IMR-90 (cell line): ENCODE measurements at regions not wholly inside any gene's neighbourhood (a gene's known extent, or its start where the extent isn't known, plus 50 kb on each side); places are given as distances from the start of the nearest gene placed in this dataset.

ENCODE experiments used
- ATAC-seq: fragments of 200-7000 bp; cut with Tn5 transposase; 2 replicates; pipeline ENCODE4 v1.9.1; 2020; ENCODE audit warnings: low read depth, mild to moderate bottlenecking, moderate library complexity
- BruUV-seq: library from RNA; stranded (reverse); fragments of 400-500 nt; replicated peaks from 2 replicates; lab custom pipeline; 2021; lab: Mats Ljungman, UMichigan
- CTCF ChIA-PET: fragments of 300-600 bp; formaldehyde crosslinking; extraction: SDS; loops from one replicate; lab custom pipeline; 2021; ENCODE audit warnings: antibody characterized with exemption; lab: Yijun Ruan, JAX
- POLR2A ChIA-PET: fragments of 300-600 bp; sonication (Branson Sonifier 250); formaldehyde crosslinking; loops from one replicate; lab custom pipeline; 2022; ENCODE audit warnings: antibody characterized with exemption; ENCODE audit not compliant: unreplicated experiment; lab: Charles Lee
- DNase-seq: peaks from one replicate; pipeline ENCODE4 v3.0.0; 2013
- H2AFZ ChIP-seq: replicated peaks from 2 replicates; pipeline ENCODE3; 2013; ENCODE audit warnings: low read length, mild to moderate bottlenecking; ENCODE audit not compliant: poor library complexity
- H2AK5ac ChIP-seq: 2 replicates; pipeline ENCODE4 v1.6.1; 2013; ENCODE audit warnings: low read depth, low read length, inconsistent platforms
- H2AK9ac ChIP-seq: replicated peaks from 2 replicates; pipeline ENCODE3; 2013; ENCODE audit warnings: mild to moderate bottlenecking, low read depth, low read length, moderate library complexity; ENCODE audit not compliant: poor library complexity
- H2BK120ac ChIP-seq: 2 replicates; pipeline ENCODE4 v1.6.1; 2013; ENCODE audit warnings: low read depth, low read length, inconsistent platforms
- H2BK15ac ChIP-seq: 3 replicates; pipeline ENCODE4 v1.6.1; 2013; ENCODE audit warnings: low read depth, low read length, inconsistent platforms
- H2BK20ac ChIP-seq: 2 replicates; pipeline ENCODE4 v1.6.1; 2013; ENCODE audit warnings: low read depth, mild to moderate bottlenecking, inconsistent platforms, low read length, moderate library complexity
- H2BK5ac ChIP-seq: 2 replicates; pipeline ENCODE4 v1.6.1; 2013; ENCODE audit warnings: mild to moderate bottlenecking, low read depth, low read length, inconsistent platforms; ENCODE audit not compliant: poor library complexity, severe bottlenecking
- H3K14ac ChIP-seq: replicated peaks from 2 replicates; pipeline ENCODE4 v1.6.1; 2013; ENCODE audit warnings: low read depth, low read length, inconsistent platforms
- H3K18ac ChIP-seq: 2 replicates; pipeline ENCODE4 v1.6.1; 2013; ENCODE audit warnings: low read depth, low read length, control low read depth
- H3K23ac ChIP-seq: 2 replicates; pipeline ENCODE4 v1.6.1; 2013; ENCODE audit warnings: low read depth, low read length, inconsistent platforms
- H3K27ac ChIP-seq: 2 replicates; pipeline ENCODE4 v1.5.1; 2013; ENCODE audit warnings: mild to moderate bottlenecking, control low read depth, low read length; ENCODE audit not compliant: insufficient read depth
- H3K27me3 ChIP-seq: 2 replicates; pipeline ENCODE4 v1.6.1; 2013; ENCODE audit warnings: low read length; ENCODE audit not compliant: control insufficient read depth, insufficient read depth
- H3K36me3 ChIP-seq: 2 replicates; pipeline ENCODE4 v1.6.1; 2013; ENCODE audit warnings: low read length, mixed read lengths; ENCODE audit not compliant: control insufficient read depth, insufficient read depth
- H3K4ac ChIP-seq: 2 replicates; pipeline ENCODE4 v1.6.1; 2013; ENCODE audit warnings: low read depth, low read length, inconsistent platforms
- H3K4me1 ChIP-seq: 2 replicates; pipeline ENCODE4 v1.6.1; 2013; ENCODE audit warnings: low read length, mixed read lengths; ENCODE audit not compliant: control insufficient read depth, insufficient read depth
- H3K4me2 ChIP-seq: 2 replicates; pipeline ENCODE4 v1.6.1; 2013; ENCODE audit warnings: low read depth, mild to moderate bottlenecking, control low read depth, low read length, moderate library complexity
- H3K4me3 ChIP-seq: 2 replicates; pipeline ENCODE4 v1.5.1; 2013; ENCODE audit warnings: low read depth, mild to moderate bottlenecking, control low read depth, low read length, moderate library complexity; ENCODE audit not compliant: insufficient read depth
- H3K56ac ChIP-seq: 2 replicates; pipeline ENCODE4 v1.6.1; 2013; ENCODE audit warnings: low read length, inconsistent platforms; ENCODE audit not compliant: insufficient read depth; ENCODE audit errors: extremely low read depth
- H3K79me1 ChIP-seq, 2 experiments: 2 replicates each; pipeline ENCODE4 v1.6.1; 2013; ENCODE audit warnings: low read length in 2 of 2, inconsistent platforms in 1 of 2, low read depth in 1 of 2
- H3K9ac ChIP-seq: 2 replicates; pipeline ENCODE4 v1.6.1; 2013; ENCODE audit warnings: low read depth, low read length, control low read depth
- H3K9me1 ChIP-seq: 2 replicates; pipeline ENCODE4 v1.6.1; 2013; ENCODE audit warnings: low read length, inconsistent platforms; ENCODE audit not compliant: insufficient read depth
- H3K9me3 ChIP-seq: 2 replicates; pipeline ENCODE4 v1.6.1; 2013; ENCODE audit warnings: low read length; ENCODE audit not compliant: control insufficient read depth, insufficient read depth
- H4K20me1 ChIP-seq: 2 replicates; pipeline ENCODE4 v1.6.1; 2013; ENCODE audit warnings: low read length, inconsistent platforms; ENCODE audit not compliant: insufficient read depth
- H4K5ac ChIP-seq: 2 replicates; pipeline ENCODE4 v1.6.1; 2013; ENCODE audit warnings: mild to moderate bottlenecking, low read depth, low read length, control low read depth
- H4K8ac ChIP-seq, 2 experiments: 2 replicates each; pipeline ENCODE4 v1.6.1; 2013; ENCODE audit warnings: low read depth in 2 of 2, low read length in 2 of 2, control low read depth in 1 of 2, inconsistent platforms in 1 of 2
- H4K91ac ChIP-seq: 2 replicates; pipeline ENCODE4 v1.6.1; 2013; ENCODE audit warnings: low read depth, low read length, inconsistent platforms; ENCODE audit not compliant: insufficient read depth
- BHLHE40 ChIP-seq: fragments of 150-350 bp; IDR thresholded peaks from 2 replicates; pipeline ENCODE4 v1.6.1; 2016; ENCODE audit warnings: mild to moderate bottlenecking, low read depth, low read length
- CEBPB ChIP-seq: IDR thresholded peaks from 2 replicates; pipeline ENCODE4 v1.6.1; 2012; ENCODE audit warnings: low read depth, low read length, improper control_type of control experiment
- CHD1 ChIP-seq: IDR thresholded peaks from 2 replicates; pipeline ENCODE4 v1.6.1; 2012; ENCODE audit warnings: low read depth, low read length, improper control_type of control experiment
- FOS ChIP-seq: fragments of 150-350 bp; IDR thresholded peaks from 2 replicates; pipeline ENCODE4 v1.6.1; 2016; ENCODE audit warnings: low read depth, low read length
- MAFK ChIP-seq: IDR thresholded peaks from 2 replicates; pipeline ENCODE4 v1.6.1; 2012; ENCODE audit warnings: low read depth, low read length, improper control_type of control experiment
- MAZ ChIP-seq: IDR thresholded peaks from 2 replicates; pipeline ENCODE4 v1.6.1; 2012; ENCODE audit warnings: low read depth, mild to moderate bottlenecking, low read length, improper control_type of control experiment, moderate library complexity, borderline replicate concordance
- NFE2L2 ChIP-seq: fragments of 150-350 bp; IDR thresholded peaks from 2 replicates; pipeline ENCODE4 v1.6.1; 2016; ENCODE audit warnings: low read depth, mild to moderate bottlenecking, low read length
- POLR2A ChIP-seq: IDR thresholded peaks from 2 replicates; pipeline ENCODE4 v1.6.1; 2012; ENCODE audit warnings: mild to moderate bottlenecking, low read depth, low read length
- RAD21 ChIP-seq: IDR thresholded peaks from 2 replicates; pipeline ENCODE4 v1.6.1; 2012; ENCODE audit warnings: low read length, improper control_type of control experiment
- RCOR1 ChIP-seq: IDR thresholded peaks from 2 replicates; pipeline ENCODE4 v1.6.1; 2012; ENCODE audit warnings: mild to moderate bottlenecking, low read length, improper control_type of control experiment; ENCODE audit not compliant: insufficient replicate concordance
- RFX5 ChIP-seq: IDR thresholded peaks from 2 replicates; pipeline ENCODE4 v1.8.0; 2012; ENCODE audit warnings: low read depth, mild to moderate bottlenecking, low read length, moderate library complexity
- SMC3 ChIP-seq: fragments of 150-350 bp; IDR thresholded peaks from 2 replicates; pipeline ENCODE4 v1.6.1; 2016; ENCODE audit warnings: low read depth, mild to moderate bottlenecking, antibody characterized with exemption, low read length, moderate library complexity
- USF2 ChIP-seq: fragments of 150-350 bp; IDR thresholded peaks from 2 replicates; pipeline ENCODE4 v1.6.1; 2017; ENCODE audit warnings: mild to moderate bottlenecking, antibody characterized with exemption, low read length, low read depth
- WGBS, 2 experiments: methylation state at CpG; one replicate each; pipeline versions ENCODE4 v1.1.5 to v1.1.7; 2013; ENCODE audit warnings: missing lambda C conversion rate in 2 of 2; ENCODE audit not compliant: insufficient read length in 1 of 2; ENCODE audit errors: extremely low coverage in 2 of 2; 5-methylcytosine and 5-hydroxymethylcytosine counted together
- dilution Hi-C: fragments of 300-500 bp; cut with HindIII; formaldehyde crosslinking; loops from one replicate; pipeline ENCODE4 v1.14.3; 2018; ENCODE audit warnings: low sequenced_read_pairs; ENCODE audit not compliant: unreplicated experiment
- in situ Hi-C: fragments of 300-500 bp; cut with MboI; formaldehyde crosslinking; loops from 3 replicates; pipeline ENCODE4 v1.14.3; 2019; ENCODE audit warnings: low sequenced_read_pairs, inconsistent platforms, mixed read lengths
- intact Hi-C: fragments of 100-400 bp; cut with micrococcal nuclease; formaldehyde crosslinking; loops from 2 replicates; pipeline ENCODE4 v1.10.0; 2022
- TF ChIP-seq, protein P1 (sequence below): fragments of 150-350 bp; IDR thresholded peaks from 2 replicates; pipeline ENCODE4 v1.6.1; 2016; ENCODE audit warnings: low read depth, mild to moderate bottlenecking, low read length, moderate library complexity, borderline replicate concordance
- TF ChIP-seq, protein P2 (sequence below): conservative IDR thresholded peaks from 2 replicates; pipeline ENCODE4 v1.5.1; 2012; ENCODE audit warnings: mild to moderate bottlenecking, low read depth, low read length, improper control_type of control experiment

GRCh38 chr2:45229411-45229810 lies 220.2 kb upstream of the SIX2 start:
- Histone ChIP-seq H3K4me1 (no peaks in the 10 kb centered on the region), H3K14ac (no peak overlapping the region), H2BK15ac (no peak overlapping the region), H2BK120ac (no peak overlapping the region), H3K18ac (no peak overlapping the region), H4K8ac (no peak overlapping the region), H3K4me3 (no peak overlapping the region), H2BK5ac (no peak overlapping the region), H3K4ac (no peak overlapping the region), H3K23ac (no peak overlapping the region), H2AK9ac (no peak overlapping the region), H2AFZ (no peak overlapping the region), H3K9me1 (no peaks in the 10 kb centered on the region), H2AK5ac (no peak overlapping the region), H4K5ac (no peak overlapping the region), H3K9ac (no peak overlapping the region), H3K36me3 (no peaks in the 10 kb centered on the region), H3K4me2 (no peak overlapping the region), H4K91ac (no peak overlapping the region), H3K56ac (no peak overlapping the region), H3K9me3 (peaks cover 5% of the 10 kb centered on the region; the same call in 1 of the 2 replicates), H3K79me1 (no peaks in the 10 kb centered on the region), H2BK20ac (no peak overlapping the region), H3K27me3 (peaks cover 21% of the 10 kb centered on the region), H4K20me1 (no peaks in the 10 kb centered on the region), H3K27ac (no peak overlapping the region)
- no TSS peak for BruUV-seq
- CTCF ChIA-PET: no interaction called here
- dilution Hi-C loops: no loop called here
- POLR2A ChIA-PET: no interaction called here
- no peak for DNase-seq
- in situ Hi-C loops: no loop called here
- no CpG with 5 or more reads among the region's 1 CpG for WGBS, 2 experiments
- no peak for TF ChIP-seq BHLHE40
- no peak for TF ChIP-seq MAFK
- TF ChIP-seq RCOR1: no peak
- TF ChIP-seq RAD21: no peak
- TF ChIP-seq, protein P1, sequence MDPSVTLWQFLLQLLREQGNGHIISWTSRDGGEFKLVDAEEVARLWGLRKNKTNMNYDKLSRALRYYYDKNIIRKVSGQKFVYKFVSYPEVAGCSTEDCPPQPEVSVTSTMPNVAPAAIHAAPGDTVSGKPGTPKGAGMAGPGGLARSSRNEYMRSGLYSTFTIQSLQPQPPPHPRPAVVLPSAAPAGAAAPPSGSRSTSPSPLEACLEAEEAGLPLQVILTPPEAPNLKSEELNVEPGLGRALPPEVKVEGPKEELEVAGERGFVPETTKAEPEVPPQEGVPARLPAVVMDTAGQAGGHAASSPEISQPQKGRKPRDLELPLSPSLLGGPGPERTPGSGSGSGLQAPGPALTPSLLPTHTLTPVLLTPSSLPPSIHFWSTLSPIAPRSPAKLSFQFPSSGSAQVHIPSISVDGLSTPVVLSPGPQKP: no peak
- TF ChIP-seq POLR2A: no peak
- no peak for TF ChIP-seq NFE2L2
- TF ChIP-seq CHD1: no peak
- TF ChIP-seq FOS: no peak
- no peak for TF ChIP-seq RFX5
- no peak for TF ChIP-seq CEBPB
- TF ChIP-seq, protein P2, sequence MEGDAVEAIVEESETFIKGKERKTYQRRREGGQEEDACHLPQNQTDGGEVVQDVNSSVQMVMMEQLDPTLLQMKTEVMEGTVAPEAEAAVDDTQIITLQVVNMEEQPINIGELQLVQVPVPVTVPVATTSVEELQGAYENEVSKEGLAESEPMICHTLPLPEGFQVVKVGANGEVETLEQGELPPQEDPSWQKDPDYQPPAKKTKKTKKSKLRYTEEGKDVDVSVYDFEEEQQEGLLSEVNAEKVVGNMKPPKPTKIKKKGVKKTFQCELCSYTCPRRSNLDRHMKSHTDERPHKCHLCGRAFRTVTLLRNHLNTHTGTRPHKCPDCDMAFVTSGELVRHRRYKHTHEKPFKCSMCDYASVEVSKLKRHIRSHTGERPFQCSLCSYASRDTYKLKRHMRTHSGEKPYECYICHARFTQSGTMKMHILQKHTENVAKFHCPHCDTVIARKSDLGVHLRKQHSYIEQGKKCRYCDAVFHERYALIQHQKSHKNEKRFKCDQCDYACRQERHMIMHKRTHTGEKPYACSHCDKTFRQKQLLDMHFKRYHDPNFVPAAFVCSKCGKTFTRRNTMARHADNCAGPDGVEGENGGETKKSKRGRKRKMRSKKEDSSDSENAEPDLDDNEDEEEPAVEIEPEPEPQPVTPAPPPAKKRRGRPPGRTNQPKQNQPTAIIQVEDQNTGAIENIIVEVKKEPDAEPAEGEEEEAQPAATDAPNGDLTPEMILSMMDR: no peak
- TF ChIP-seq USF2: no peak
- no peak for TF ChIP-seq SMC3
- no peak for TF ChIP-seq MAZ
- intact Hi-C loops: no loop called here
- ATAC-seq: no peak
